COLO668 (cell line): ENCODE measurements at regions not wholly inside any gene's neighbourhood (a gene's known extent, or its start where the extent isn't known, plus 50 kb on each side); places are given as distances from the start of the nearest gene placed in this dataset.

ENCODE experiments used
- DNase-seq: peaks from one replicate; lab custom pipeline; 2025; ENCODE audit not compliant: unreplicated experiment; lab: John Stamatoyannopoulos, UW

DNA sequence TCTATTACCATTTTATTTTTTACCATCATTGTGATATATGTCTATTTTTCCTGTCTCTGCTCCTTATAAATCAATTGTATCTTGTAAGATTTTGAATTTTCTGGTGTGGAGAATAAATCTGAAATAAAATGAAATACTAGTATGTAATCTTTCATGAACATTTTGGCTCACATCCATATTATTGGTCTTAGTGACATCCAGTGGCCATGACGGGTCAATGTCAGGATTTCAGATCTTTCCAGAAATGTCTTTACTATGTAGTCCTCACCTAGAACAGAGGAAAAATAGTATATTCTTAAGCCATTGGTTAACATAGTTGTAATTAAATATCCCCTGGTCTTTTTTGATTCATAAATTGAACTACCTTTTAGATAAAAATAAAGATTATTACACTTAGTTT is 109.8 kb upstream of the GPC6 start:
- no peak for DNase-seq

DNA sequence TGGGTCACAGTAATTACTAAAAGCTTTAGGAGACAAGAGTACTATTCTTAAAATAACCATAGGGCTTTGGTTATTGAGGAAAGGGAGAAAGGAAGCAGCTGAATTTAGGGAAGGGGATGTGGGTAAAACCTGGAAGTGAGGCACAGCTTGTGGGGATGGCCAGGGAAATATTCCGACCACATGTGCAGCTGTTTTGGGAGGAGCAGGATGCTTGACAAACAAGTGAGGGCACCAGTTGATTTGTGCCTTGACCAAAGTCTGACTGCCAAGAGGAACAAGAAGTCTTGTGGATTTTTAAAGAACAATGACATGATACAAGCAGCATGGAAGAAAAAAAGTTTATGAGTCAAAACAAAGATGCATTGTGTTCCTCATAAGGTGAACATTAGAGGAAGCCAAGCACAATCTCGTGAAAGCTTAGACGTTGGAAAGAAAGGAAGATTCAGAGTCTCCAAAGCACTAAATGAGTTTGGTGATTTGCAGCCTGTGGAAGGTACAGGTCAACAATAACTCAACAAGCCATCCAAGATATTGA is 108.5 kb upstream of the GPC6 start:
- no peak for DNase-seq

DNA sequence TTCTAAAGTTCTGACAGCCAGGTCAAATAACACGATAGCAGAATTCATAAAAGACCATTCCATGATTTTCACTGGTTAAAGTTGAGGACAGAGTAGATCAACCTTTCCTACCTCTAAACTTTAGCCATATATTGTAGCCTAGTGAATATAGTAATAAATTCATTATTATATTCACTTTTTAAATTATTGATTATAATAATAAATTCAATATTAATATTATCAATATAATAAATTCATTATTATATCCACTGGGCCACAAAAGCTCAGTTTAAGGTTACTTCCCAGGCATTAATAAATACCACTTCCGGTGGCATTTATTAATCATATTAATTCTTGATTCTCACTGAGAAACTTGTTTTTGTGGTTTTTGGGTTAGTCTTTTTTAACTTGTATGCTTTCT is 85.7 kb upstream of the GPC6 start:
- DNase-seq: no peak

DNA sequence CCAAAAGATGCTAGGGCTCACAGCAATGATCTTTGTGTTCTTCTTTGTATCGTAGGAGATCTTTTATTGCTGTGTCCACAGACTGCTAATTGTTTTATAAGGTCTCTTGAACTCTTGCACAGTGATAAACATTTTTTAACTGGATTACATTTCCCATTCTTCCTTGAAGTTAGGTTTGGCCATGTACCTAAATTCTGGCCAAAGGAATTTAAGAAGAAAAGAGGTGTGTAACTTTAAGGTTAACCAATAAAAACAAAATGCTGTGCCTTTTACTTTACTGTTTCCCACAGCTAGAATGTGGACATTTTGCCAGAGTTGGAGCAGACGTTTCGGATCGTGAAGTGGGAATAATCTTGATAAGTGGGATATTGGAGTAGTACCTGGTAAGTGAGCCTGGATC is 82.6 kb upstream of the GPC6 start:
- no peak for DNase-seq

DNA sequence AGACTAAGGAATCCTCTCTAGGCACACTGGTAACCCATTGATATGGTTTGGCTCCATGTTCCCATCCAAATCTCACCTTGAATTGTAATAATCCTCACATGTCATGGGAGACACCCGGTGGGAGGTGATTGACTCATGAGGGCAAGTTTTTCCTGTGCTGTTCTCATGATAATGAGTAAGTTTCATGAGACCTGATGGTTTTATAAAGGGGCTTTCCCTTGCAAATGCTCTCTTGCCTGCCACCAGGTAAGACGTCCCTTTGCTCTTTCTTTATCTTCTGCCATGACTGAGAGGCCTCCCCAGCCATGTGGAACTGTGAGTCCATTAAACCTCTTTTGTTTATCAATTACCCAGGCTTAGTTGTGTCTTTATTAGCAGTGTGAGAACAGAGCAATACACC is 81.4 kb upstream of the GPC6 start:
- no peak for DNase-seq

DNA sequence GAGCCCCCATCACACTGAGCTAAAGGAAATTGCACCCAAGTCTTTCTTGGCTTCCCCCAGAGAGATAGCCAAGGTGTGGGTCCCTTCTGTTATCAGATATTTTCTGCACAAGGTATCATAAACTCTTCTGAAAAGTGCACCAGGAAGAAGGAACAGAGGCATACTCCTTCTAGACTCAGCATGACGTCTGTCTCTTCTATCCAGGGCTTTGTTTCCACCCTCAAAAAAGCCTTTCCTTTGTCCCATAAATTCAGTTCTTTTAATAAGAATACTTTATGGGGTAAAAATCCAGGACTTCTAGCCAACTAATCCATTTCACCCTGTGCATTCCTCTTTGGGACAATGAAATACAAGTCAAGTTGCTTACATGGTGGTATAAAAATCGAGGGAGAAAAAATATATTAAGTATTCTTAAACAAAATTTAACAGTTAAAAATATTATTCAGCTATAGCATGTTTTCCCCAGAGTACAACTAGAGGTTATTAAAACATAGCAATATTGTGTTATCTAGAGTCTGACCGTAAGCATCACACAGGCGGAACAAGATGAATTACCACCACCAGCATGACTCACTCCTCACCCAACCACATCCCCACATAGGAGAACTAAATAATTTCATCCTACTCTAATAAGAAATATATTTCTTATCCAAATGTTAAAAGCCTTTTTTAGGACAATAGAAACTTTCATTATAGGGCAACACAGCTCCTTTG is 79.9 kb upstream of the GPC6 start:
- DNase-seq: no peak

DNA sequence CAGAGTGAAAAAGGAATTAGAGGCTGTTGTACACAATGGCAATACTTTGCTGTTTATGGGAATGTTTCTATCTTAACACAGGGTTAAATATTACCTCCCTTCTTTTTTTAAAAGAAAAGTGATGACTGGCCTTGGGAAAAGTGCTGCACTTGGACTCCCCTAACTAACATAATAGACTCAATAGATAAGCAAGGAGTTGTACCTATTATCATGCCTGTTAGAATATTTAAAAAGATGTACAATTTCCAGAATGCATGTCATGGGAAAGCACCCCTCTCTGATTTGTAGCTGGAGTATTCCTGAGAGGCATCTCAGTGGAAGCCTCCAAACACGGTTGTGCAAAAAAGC is 79.3 kb upstream of the GPC6 start:
- DNase-seq: no peak

DNA sequence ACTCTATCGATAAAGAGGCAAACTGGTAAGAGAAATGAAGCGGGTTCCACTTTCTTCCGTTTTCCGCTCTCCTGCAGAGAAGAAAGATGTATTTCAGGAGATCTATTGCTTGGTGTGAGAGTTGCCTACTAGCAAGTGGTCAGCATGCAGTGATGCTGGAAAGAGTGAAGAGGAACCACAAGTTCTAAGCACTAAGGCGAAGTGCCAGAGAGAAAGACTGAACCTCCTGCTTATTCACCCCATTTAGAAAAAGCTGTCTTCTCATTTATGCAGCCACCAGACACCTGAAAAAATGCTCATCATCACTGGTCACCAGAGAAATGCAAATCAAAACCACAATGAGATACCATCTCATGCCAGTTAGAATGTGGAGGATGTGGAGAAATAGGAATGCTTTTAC is 78.7 kb upstream of the GPC6 start:
- no peak for DNase-seq

DNA sequence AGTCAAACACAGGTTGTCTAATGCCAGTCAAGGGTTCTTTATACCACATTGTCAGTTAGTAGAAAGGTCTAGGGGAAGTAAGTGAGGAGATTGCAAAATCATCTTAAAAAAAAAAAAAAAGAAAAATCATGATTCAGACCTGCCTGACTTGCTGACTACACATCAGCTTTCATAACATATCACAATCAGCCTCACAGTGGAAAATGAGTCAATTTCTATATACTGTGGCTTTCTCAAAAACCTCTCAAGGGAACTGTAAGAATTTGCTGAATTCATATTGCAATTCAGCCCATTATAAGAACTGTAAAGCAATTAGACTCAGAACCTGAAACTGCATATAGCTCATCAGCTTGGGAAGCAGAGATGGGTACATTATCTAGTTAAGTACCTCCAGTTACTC is 75.3 kb upstream of the GPC6 start:
- DNase-seq: no peak

DNA sequence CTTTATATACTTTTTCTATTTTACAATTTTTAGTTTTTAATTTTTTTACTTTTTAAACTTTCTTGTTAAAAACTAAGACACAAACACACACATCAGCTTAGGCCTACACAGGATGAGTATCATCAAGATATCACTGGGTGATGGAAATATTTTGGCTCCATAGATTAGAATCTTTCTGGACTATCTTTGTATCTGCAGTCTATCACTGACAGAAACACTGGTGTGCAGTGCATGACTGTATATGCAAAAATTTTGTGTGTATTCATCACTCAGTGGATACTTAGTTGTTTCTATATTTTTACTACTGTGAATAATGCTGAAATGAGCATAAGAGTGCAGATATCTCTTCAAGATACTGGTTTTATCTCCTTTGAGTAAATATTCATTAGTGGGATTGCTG is 68.0 kb upstream of the GPC6 start:
- DNase-seq: no peak

DNA sequence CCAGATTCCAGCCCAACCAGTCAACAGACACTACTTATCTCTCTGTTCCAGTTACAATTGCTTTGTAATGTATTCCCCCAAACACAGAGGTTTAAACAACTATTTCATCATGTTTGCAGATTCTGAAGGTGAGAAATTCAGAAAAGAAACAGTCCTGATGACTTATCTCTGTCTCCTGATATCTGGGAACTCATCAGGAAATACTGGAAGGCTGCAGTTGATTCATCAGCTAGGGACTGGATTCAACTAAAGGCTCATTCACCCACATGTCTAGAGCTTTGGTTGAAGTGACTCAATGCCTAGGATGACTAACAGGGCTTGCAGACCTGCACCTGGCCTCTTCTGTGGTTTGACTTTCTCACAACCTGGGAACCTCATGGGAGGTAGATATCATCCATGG is 56.6 kb upstream of the GPC6 start:
- DNase-seq: peak; percentile 29

DNA sequence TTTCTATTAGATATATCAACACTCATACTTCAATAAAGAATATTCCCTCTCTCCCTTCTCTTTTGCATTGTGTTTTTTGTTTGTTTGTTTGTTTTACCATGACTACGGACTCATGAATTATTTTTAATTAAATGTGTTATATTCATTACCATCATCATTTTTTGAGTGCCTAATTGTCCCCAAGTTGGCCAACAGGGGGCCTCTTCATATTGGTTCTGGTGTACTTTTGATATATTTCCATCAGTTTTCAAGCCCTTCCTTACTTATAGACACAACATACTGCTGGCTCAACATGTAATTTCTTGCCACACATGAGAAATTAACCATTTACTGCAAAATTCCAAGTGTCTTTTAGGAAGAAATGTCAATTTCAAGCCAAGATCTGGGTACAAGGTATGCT is 54.5 kb upstream of the GPC6 start:
- no peak for DNase-seq

DNA sequence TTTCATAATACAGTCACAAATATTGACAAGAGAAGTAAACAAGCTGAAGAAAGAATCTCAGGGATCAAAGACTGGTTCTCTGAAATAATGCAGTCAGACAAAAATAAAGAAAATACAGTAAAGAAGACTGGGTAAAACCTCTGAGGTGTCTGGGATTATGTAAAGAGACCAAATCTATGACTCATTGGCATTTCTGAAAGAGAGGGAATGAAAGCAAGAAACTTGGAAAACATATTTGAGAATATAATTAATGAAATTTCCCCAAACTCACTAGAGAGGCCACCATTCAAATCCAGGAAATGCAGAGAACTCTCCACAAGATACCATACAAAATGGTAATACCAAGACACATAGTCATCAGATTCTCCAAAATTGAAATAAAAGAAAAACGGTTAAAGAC is 53.0 kb upstream of the GPC6 start:
- DNase-seq: no peak

DNA sequence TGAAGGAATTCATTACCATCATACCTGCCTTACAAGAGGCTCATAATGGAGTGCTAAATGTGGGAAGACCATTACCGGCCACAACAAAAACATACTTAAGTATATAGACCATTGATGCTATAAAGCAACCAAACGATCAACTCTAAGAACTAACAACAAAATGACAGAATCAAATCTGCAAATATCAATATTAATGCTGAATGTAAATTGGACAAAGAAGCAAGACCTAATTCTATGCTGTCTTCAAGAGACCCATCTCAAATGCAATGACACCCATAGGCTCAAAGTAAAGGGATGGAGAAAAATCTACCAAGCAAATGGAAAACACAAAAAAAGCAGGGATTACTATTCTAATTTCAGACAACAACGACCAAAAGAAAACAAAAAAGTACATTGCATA is 52.3 kb upstream of the GPC6 start:
- no peak for DNase-seq
